Epithelial cell of proximal tubule (primary cell): ENCODE measurements at regions not wholly inside any gene's neighbourhood (a gene's known extent, or its start where the extent isn't known, plus 50 kb on each side); places are given as distances from the start of the nearest gene placed in this dataset.

ENCODE experiments used
- DNase-seq: peaks from one replicate; pipeline ENCODE4 v3.0.0-alpha.2; 2011; ENCODE audit warnings: low read depth
- H3K4me3 ChIP-seq: 2 replicates; pipeline ENCODE4 v1.5.1; 2011; ENCODE audit warnings: low read depth, mild to moderate bottlenecking, low read length
- TF ChIP-seq, protein P1 (sequence below): conservative IDR thresholded peaks from 2 replicates; pipeline ENCODE4 v1.5.1; 2012; ENCODE audit warnings: low read depth, mild to moderate bottlenecking, low read length

DNA sequence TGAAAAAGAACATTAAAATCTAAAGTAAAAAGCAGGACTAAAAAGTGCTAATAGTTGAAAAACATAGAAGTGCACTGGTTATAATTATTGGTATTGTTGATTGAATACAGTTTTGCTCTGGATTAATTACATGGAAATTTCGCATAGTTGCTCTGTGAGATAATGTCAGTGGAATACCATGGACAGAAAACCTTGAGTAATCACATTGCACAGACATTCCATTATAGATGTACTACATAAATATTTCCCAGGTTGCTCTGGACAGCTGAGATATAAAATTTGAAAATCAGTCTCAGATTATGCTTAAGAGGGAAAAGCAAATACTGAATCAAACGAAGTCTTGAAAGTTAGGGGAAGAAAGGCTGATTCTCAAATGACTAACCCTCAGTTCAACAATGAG is 439.3 kb upstream of the FLRT2 start:
- TF ChIP-seq, protein P1, sequence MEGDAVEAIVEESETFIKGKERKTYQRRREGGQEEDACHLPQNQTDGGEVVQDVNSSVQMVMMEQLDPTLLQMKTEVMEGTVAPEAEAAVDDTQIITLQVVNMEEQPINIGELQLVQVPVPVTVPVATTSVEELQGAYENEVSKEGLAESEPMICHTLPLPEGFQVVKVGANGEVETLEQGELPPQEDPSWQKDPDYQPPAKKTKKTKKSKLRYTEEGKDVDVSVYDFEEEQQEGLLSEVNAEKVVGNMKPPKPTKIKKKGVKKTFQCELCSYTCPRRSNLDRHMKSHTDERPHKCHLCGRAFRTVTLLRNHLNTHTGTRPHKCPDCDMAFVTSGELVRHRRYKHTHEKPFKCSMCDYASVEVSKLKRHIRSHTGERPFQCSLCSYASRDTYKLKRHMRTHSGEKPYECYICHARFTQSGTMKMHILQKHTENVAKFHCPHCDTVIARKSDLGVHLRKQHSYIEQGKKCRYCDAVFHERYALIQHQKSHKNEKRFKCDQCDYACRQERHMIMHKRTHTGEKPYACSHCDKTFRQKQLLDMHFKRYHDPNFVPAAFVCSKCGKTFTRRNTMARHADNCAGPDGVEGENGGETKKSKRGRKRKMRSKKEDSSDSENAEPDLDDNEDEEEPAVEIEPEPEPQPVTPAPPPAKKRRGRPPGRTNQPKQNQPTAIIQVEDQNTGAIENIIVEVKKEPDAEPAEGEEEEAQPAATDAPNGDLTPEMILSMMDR, result no peak
- DNase-seq, result no peak

GRCh38 chr14:85093631-85094330 is 436.2 kb upstream of the FLRT2 start:
- no peak for DNase-seq
- TF ChIP-seq, protein P1, result no peak
- H3K4me3 ChIP-seq, result no peak overlapping the region

More for the DNA sequence above, 439.3 kb upstream of the FLRT2 start:
- no peak overlapping the region for H3K4me3 ChIP-seq

DNA sequence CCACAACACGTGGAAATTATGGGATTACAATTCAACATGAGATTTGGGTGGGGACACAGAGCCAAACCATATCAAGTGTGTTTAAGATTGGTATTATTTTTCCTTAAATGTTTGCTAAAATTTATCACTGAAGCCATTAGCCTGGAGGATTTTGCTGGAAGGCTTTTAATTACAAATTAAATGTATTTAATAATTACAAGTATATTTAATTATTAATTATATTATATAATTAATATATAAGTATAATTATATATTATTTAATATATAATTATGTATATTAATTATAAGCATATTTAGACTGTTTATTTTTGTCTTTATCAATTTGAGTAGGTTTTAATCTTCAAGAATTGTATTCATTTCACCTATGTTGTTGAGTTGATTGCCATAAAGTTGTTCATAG is 427.4 kb upstream of the FLRT2 start:
- no peak for DNase-seq
- H3K4me3 ChIP-seq, result no peak overlapping the region
- TF ChIP-seq, protein P1, result no peak

DNA sequence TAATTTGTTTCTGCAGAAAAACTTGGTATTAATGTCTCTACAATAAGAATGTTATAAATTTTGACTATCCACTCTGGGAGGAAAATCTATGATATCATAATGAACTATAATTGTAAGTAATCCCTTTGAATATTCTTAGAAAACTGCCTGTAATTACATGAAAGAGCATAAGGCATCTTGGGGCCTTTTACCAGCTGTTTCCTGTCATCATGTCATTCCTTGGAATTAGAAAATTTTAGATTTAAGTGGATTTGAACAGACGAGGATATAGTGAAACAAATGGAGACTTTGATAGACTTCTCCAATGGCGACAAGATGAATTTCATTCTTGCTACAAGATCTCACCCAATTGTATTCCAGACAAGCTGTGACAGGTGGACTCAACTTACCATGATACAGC is 423.4 kb upstream of the FLRT2 start:
- TF ChIP-seq, protein P1, result no peak
- no peak overlapping the region for H3K4me3 ChIP-seq
- DNase-seq, result no peak

DNA sequence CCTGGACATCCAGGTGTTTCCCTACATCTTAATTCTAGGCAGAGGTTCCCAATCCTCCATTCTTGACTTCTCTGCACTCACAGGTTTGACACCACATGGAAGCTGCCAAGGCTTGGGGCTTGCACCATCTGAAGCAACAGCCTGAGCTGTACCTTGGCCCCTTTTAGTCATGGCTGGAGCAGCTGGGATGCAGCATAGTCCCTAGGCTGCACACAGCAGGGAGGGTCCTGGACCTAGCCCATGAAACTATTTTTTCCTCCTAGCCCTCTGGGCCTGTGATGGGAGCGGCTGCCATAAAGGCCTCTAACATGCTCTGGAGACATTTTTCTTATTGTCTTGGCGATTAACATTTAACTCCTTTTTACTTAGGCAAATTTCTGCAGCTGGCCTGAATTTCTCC is 417.2 kb upstream of the FLRT2 start:
- H3K4me3 ChIP-seq, result no peak overlapping the region
- TF ChIP-seq, protein P1, result no peak
- no peak for DNase-seq

DNA sequence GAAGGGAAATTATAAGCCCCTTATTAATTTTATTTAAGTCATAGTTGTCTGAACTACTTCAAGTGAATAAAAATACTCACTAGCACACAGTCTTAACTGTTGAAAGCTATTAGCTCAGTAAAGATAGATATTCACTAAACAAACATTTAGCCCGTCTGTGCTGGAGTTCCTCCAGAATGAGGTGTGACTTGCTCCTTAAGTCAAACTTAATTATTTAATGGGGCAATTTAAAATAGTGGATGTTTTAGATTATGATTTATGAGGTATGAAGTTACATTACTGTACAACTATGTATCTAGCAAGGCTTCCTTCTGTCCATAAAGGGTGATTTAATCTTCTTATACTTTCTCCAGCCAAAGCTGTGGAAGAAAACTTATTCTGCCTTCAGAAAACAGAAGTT is 414.0 kb upstream of the FLRT2 start:
- DNase-seq, result no peak
- TF ChIP-seq, protein P1, result no peak
- no peak overlapping the region for H3K4me3 ChIP-seq

DNA sequence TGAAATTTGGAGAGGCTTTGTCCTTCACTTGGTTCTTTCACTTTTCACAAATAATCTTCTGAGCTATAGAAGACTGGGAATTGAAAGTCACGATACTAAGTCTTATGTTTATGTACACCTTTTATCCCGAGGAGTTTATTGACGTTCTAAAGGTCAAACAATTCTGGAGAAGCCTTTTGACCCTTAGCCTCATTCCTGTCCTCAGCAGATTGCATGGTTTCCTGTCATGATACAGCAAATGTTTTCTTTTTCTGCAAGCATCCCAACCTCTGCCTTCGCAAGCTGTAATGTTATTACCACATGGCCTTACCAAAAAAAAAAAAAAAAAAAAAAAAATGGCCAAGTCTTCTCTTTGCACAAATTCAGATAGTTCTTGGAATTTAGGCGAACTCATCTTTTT is 411.7 kb upstream of the FLRT2 start:
- DNase-seq, result no peak
- H3K4me3 ChIP-seq, result no peak overlapping the region
- TF ChIP-seq, protein P1, result no peak
